ENCODE measurements at regions not wholly inside any gene's neighbourhood (a gene's known extent, or its start where the extent isn't known, plus 50 kb on each side); places are given as distances from the start of the nearest gene placed in this dataset.
"Not testable (repeated sequence)": the region's sequence is repeated elsewhere in the genome, so short reads cannot be mapped to it uniquely, and the experiment has no call there.

DNA sequence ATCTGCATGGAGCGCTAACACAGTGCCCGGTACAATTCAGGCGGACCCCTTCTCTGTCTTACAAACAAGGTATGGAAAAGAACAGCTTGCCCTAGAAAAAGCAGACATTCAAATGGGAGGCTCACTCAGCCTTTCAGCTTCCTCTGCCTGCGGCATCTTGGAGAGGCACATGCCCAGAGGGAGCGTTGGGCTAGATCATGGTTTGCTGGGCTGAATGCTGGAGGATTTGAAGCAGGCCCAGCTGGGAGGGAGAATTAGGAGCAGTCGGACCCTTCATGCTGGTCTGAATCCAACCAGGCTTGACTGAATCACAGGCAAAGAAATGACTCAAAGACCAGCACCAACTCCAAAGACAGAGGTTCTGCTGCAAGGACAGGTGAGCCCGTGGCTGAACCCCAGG lies 286.7 kb upstream of the FRG1 start:
- H3K4me3 ChIP-seq (replicated peaks in 1 of 3); H3K27me3 ChIP-seq; DNase-seq; H3K27ac ChIP-seq; intact Hi-C loops (cut with DNase I); H3K4me1 ChIP-seq; H3K9me3 ChIP-seq; H3K36me3 ChIP-seq: not testable (repeated sequence)
- 70 to 84% methylated on average over 5 to 6 of the region's 7 CpGs for WGBS, 2 donors

DNA sequence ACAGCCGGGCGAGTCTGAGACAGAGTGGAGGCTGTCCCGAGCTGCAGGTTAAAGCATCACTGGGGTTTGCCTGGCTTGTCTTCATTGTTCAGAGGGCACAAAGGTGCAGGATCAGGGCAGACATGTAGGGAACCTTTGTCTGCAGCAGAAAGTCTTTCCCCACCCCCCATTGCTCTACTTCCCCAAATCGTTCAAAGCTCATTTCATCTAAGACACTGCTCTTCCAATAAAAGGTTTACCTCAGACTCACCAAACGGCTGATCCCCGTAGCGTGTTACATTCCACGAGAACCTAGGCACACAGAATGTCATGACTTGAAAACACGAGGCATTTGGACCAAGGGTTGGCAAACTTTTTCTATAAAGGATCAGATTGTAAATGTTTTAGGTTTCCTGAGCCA lies 286.3 kb upstream of the FRG1 start:
- WGBS, 2 donors: 65 to 88% methylated on average over 6 of the region's 9 CpGs

DNA sequence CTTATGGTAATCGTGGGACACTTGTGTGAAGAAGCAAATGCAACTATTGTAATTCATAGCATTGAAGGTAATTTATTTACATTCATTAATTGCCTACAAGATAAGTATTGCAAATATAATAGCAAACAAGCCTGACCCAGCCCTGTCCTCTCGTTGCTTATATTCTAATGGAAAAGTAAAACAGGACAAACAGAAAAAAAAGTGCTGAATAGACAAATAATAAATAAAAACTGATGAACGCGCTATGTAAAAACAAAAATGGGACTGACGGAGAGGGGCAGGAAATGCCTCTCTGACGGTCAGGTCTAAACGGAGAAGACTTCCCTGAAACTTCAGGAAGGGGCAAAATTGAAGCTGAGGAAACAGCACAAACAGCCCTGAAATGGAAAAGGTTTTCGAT lies 284.9 kb upstream of the FRG1 start:
- H3K4me3 ChIP-seq (replicated peaks in 1 of 3); H3K9me3 ChIP-seq; H3K4me1 ChIP-seq; H3K27ac ChIP-seq; H3K36me3 ChIP-seq; DNase-seq; H3K27me3 ChIP-seq; intact Hi-C loops (cut with DNase I): not testable (repeated sequence)
- 86% methylated on average over 5 to 8 of the region's 8 CpGs for whole genome bisulfite sequencing, 2 donors

More for the DNA sequence above, 286.3 kb upstream of the FRG1 start:
- H3K4me1 ChIP-seq; H3K27ac ChIP-seq; DNase-seq; H3K9me3 ChIP-seq; H3K4me3 ChIP-seq (replicated peaks in 1 of 3); H3K27me3 ChIP-seq; intact Hi-C loops (cut with DNase I); H3K36me3 ChIP-seq: not testable (repeated sequence)

DNA sequence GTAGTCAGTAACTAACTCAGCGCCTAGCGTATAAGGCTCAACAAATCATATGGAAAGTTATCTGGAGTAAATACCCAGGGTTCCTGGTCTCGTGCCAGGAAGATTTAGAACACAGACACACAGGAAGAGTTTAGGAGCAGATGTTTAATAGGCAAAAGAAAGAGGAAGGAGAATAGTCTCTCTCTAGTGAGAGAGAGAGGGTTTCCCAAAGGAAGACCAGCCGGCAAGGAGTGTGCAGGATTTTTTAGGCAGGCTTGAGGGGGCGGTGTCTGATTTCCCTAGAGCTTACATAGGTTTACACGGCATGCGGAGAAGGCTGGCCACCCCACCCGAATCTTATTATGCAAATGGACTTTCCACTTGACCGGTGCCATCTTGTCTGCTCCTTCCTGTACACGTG lies 284.0 kb upstream of the FRG1 start:
- Histone ChIP-seq H3K27ac (no peak overlapping the region), H3K27me3 (no peaks in the 10 kb centered on the region), H3K4me3 (replicated peaks in 1 of 3) (no peak overlapping the region), H3K9me3 (no peaks in the 10 kb centered on the region), H3K36me3 (no peaks in the 10 kb centered on the region), H3K4me1 (no peaks in the 10 kb centered on the region)
- no peak for DNase-seq
- TF ChIP-seq, protein P1, sequence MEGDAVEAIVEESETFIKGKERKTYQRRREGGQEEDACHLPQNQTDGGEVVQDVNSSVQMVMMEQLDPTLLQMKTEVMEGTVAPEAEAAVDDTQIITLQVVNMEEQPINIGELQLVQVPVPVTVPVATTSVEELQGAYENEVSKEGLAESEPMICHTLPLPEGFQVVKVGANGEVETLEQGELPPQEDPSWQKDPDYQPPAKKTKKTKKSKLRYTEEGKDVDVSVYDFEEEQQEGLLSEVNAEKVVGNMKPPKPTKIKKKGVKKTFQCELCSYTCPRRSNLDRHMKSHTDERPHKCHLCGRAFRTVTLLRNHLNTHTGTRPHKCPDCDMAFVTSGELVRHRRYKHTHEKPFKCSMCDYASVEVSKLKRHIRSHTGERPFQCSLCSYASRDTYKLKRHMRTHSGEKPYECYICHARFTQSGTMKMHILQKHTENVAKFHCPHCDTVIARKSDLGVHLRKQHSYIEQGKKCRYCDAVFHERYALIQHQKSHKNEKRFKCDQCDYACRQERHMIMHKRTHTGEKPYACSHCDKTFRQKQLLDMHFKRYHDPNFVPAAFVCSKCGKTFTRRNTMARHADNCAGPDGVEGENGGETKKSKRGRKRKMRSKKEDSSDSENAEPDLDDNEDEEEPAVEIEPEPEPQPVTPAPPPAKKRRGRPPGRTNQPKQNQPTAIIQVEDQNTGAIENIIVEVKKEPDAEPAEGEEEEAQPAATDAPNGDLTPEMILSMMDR (IDR thresholded peaks at IDR 0.05): no peak
- TF ChIP-seq POLR2A (IDR thresholded peaks at IDR 0.05): no peak
- intact Hi-C loops (cut with DNase I): no loop called here
- whole genome bisulfite sequencing, 2 donors: 66 to 76% methylated on average over 7 to 10 of the region's 10 CpGs

DNA sequence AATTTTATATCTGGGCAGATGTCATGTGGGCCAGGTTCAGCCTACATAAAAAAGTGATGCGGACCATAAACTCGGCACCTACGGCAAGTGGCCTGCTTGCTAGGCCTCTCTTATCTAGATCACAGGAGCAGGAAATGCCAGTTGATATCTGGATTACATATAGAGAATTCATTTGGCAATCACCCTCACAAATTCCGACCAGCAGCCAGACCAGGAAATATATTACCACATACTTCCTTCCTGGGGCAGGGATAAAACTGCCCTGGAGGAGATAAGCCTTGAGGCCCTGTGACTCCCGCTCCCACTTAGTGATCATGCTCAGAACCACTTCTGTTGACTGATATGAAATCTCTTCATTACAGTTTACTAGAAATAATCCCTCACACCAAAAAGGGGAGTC lies 282.4 kb upstream of the FRG1 start:
- H3K27ac ChIP-seq; H3K4me3 ChIP-seq (replicated peaks in 1 of 3); intact Hi-C loops (cut with DNase I); DNase-seq; H3K9me3 ChIP-seq; H3K27me3 ChIP-seq; H3K4me1 ChIP-seq; H3K36me3 ChIP-seq: not testable (repeated sequence)
- WGBS, 2 donors: 73 to 86% methylated on average over 5 of the region's 5 CpGs

DNA sequence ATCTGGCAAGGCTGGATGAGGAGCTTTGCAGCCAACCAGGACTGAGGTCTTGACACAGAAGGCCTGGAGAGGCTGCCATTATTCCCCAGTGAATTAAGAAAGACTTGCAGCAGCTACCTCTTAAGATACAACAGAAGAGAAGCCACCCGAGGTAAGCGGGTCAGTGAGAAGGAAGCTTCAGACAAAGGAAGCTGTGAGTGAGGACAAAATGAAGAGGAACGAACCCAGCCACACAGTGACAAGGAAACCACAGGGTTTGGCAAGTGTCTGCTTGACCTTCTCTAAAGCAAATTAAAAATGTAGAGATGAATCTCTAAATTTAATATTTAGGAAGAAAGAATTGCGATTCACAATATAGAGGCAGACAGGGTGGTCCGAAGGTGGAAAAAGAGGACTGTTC lies 281.8 kb upstream of the FRG1 start:
- 80 to 88% methylated on average over 5 of the region's 5 CpGs for WGBS, 2 donors
- H3K4me3 ChIP-seq (replicated peaks in 1 of 3); H3K4me1 ChIP-seq; H3K27ac ChIP-seq; H3K36me3 ChIP-seq; DNase-seq; intact Hi-C loops (cut with DNase I); H3K27me3 ChIP-seq; H3K9me3 ChIP-seq: not testable (repeated sequence)

DNA sequence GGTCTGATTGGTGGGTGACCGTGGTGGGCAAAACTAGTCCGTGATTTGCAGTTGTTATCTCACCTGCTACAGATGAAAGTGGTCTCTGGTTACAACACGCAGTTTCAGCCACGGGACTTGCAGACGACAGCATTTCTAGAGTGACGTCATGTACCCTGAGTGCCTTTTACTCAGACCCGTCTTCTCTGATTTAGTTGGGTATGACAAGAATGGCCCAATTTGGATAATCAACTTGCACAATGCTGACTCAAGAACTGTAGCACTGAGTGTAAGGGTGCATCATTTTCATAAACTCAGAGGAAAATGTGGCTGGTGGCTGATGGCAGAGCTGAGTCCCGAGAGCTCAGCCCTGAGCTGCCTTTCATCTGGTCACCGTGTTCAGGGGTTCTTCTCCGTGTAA lies 281.4 kb upstream of the FRG1 start:
- Histone ChIP-seq H3K4me3 (replicated peaks in 1 of 3) (no peak overlapping the region), H3K9me3 (no peaks in the 10 kb centered on the region), H3K4me1 (no peaks in the 10 kb centered on the region), H3K27ac (no peak overlapping the region), H3K27me3 (no peaks in the 10 kb centered on the region), H3K36me3 (no peaks in the 10 kb centered on the region)
- intact Hi-C loops (cut with DNase I): no loop called here
- TF ChIP-seq, protein P1 (IDR thresholded peaks at IDR 0.05): no peak
- TF ChIP-seq POLR2A (IDR thresholded peaks at IDR 0.05): no peak
- no peak for DNase-seq
- 71 to 78% methylated on average over 7 to 9 of the region's 10 CpGs for WGBS, 2 donors

DNA sequence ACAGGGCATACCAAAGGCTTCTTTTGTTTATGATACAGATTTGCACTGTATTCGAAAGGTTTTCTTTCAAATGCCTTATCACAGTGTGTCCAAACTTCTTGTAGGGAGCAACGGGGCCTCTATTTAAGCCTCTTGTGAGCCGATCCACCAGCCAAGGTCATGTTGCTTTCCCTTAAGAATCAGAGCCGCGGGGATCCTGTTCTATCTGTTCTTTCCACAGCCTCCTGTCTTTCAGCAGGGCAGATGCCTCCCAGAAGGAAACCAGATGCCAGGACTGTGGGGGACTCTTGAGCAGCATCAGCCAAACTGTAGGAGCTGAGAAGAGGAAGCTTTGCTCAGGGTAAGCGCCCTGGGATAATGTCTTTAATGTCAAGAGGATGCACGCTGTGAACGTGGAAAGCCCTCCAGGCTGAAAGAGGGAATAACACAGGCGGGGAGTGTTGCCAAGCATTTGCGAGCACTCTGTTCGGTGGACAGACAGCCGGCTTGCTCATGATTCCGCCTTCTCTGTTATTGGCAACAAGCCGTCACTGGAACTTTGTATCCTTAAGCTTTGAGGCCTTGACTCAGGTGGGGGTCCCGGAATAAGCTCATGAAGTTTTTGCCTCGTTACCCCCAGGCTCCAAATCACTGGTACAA lies 279.8 kb upstream of the FRG1 start:
- H3K36me3 ChIP-seq: no peaks in the 10 kb centered on the region
- H3K4me1 ChIP-seq: no peaks in the 10 kb centered on the region
- H3K27me3 ChIP-seq: no peaks in the 10 kb centered on the region
- no peaks in the 10 kb centered on the region for H3K9me3 ChIP-seq
- no peak for DNase-seq
- intact Hi-C loops (cut with DNase I): no loop called here
- H3K4me3 ChIP-seq (replicated peaks in 1 of 3): no peak overlapping the region
- 55 to 69% methylated on average over 12 to 16 of the region's 16 CpGs for WGBS, 2 donors
- H3K27ac ChIP-seq: no peak overlapping the region
- TF ChIP-seq, protein P1 (IDR thresholded peaks at IDR 0.05): no peak
- no peak for TF ChIP-seq POLR2A (IDR thresholded peaks at IDR 0.05)

Measured in thyroid gland (tissue), 4 donors.